Mesodermal cell (in vitro differentiated cells): ENCODE measurements at regions not wholly inside any gene's neighbourhood (a gene's known extent, or its start where the extent isn't known, plus 50 kb on each side); places are given as distances from the start of the nearest gene placed in this dataset.

ENCODE experiments used
- H3K27ac ChIP-seq: 2 replicates; pipeline ENCODE4 v1.7.0; 2013; ENCODE audit warnings: mild to moderate bottlenecking, low read depth, low read length, moderate library complexity; ENCODE audit not compliant: severe bottlenecking
- H3K36me3 ChIP-seq: 2 replicates; pipeline ENCODE4 v1.7.1; 2013; ENCODE audit warnings: mild to moderate bottlenecking, low read length, moderate library complexity; ENCODE audit not compliant: control insufficient read depth, insufficient read depth
- H3K4me1 ChIP-seq: one replicate; pipeline ENCODE4 v1.7.1; 2013; ENCODE audit warnings: mild to moderate bottlenecking, low read length; ENCODE audit not compliant: insufficient read depth, control insufficient read depth, poor library complexity, severe bottlenecking
- H3K4me3 ChIP-seq: 2 replicates; pipeline ENCODE4 v1.7.0; 2013; ENCODE audit warnings: low read length, control low read depth, mild to moderate bottlenecking; ENCODE audit not compliant: insufficient read depth, poor library complexity, severe bottlenecking; ENCODE audit errors: extremely low read depth
- H3K9me3 ChIP-seq: 2 replicates; pipeline ENCODE4 v1.7.1; 2013; ENCODE audit warnings: mild to moderate bottlenecking, low read length, moderate library complexity; ENCODE audit not compliant: control insufficient read depth
- WGBS, 2 experiments: methylation state at CpG; one replicate each; pipeline ENCODE4 v1.1.5; 2013; ENCODE audit warnings: missing lambda C conversion rate in 2 of 2; ENCODE audit not compliant: insufficient coverage in 2 of 2; 5-methylcytosine and 5-hydroxymethylcytosine counted together

DNA sequence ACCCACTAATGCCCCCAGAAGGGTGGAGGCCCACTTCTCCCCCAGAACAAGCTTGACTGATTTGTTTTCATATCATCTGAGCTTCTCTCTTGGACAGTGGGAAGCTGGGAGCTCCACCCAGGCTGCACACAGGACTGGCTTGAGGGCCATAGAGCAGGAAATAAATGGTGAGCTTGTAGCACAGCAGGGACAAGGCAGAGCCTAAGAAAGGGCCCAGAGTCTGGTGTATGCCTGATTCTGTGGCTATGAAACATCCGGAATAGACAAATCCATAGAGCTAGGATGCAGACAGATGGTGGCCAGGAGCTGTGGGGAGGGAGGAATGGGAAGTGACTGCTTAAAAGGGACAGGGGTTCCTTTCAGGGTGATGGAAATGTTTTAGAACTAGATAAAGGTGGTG, 79.0 kb downstream of the ARL6IP4 start:
- Histone ChIP-seq H3K4me3 (no peak overlapping the region), H3K9me3 (no peaks in the 10 kb centered on the region), H3K36me3 (no peaks in the 10 kb centered on the region), H3K4me1 (peaks cover 44% of the 10 kb centered on the region), H3K27ac (no peak overlapping the region)
- 89 to 91% methylated on average over 1 of the region's 1 CpG for WGBS, 2 experiments

DNA sequence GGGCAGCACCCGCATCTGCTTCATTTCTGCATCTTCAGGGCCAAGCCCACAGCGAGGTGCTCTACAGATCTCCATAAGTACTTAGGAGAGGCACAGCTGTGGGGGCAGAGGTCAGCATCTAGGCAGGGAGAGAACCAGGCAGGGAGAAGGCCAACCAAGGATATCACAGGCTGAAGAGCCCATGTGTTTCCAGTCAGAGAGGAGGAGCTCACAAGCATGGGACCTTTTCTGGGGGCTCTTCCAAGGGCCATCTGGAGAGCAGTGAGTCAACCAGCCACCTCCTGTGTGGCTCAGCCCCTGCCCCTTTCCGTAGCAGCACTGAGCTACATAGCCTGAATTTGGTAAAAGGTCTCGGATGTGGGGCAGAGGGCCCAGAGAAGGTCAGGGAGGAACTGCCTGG, 78.5 kb downstream of the ARL6IP4 start:
- no peaks in the 10 kb centered on the region for H3K9me3 ChIP-seq
- H3K4me3 ChIP-seq = no peak overlapping the region
- H3K4me1 ChIP-seq = peaks cover 41% of the 10 kb centered on the region
- no peaks in the 10 kb centered on the region for H3K36me3 ChIP-seq
- H3K27ac ChIP-seq = no peak overlapping the region
- WGBS, 2 experiments = 86 to 96% methylated on average over 3 of the region's 4 CpGs

DNA sequence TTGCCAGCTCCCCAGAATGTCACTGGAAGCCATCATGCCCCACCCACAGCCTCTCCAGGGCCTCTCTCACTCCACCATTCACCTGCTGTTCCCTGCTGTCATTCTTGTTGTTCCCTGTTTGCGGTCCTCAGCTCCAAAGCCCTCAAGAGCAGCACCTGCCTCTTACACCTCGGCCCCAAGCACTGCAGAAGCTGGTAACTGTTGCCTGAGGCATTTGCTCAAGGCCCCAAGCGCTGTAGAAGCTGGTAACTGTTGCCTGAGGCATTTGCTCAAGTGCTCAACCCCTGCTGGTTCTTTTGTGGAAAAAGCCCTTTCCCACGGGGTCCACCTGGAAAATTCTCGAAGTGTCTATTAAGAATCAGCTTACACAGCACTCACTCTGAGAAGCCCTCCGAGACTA, 78.0 kb downstream of the ARL6IP4 start:
- Histone ChIP-seq H3K4me3 (no peak overlapping the region), H3K9me3 (no peaks in the 10 kb centered on the region), H3K36me3 (no peaks in the 10 kb centered on the region), H3K4me1 (peaks cover 38% of the 10 kb centered on the region), H3K27ac (no peak overlapping the region)
- WGBS, 2 experiments = 84 to 90% methylated on average over 5 to 6 of the region's 6 CpGs

DNA sequence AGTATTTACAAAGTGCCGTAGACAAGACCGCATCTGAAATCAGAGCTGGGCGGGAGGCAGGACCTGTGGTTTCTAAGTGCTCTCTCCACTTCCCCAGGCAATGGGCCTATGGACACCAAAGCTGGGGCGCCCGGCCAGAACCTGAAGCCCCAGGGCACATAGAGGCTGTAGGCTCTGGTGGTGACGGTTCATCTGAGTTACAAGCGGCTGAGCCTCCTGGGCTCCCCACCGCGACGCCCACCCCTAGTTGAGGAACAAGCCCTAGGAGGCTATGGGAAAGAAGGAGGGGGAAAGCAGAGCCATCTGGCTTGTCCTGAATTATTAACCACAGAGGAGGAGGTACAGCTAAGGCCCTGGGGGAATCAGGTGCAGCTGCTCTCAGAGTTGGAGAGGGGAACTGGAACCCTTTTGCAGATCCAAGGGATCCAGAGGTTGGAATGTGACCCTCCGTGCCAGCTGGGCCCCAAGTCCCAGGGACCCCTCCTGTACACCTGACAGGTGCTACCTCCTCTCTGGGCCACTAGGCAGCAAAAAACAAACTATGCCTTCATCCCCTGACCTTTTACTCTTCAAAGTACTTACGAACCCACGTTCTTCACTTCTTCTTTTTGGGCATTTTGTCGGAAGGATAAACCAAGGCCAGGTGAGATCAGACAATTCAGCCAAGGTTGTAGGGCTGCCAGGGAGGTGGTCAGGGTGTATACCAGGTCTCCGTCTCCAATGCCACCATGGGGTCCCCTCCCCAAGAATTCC, 77.2 kb downstream of the ARL6IP4 start:
- Histone ChIP-seq H3K27ac (no peak overlapping the region), H3K4me1 (peaks cover 30% of the 10 kb centered on the region), H3K4me3 (no peak overlapping the region), H3K9me3 (no peaks in the 10 kb centered on the region), H3K36me3 (no peaks in the 10 kb centered on the region)
- 96 to 98% methylated on average over 14 to 15 of the region's 15 CpGs for WGBS, 2 experiments

DNA sequence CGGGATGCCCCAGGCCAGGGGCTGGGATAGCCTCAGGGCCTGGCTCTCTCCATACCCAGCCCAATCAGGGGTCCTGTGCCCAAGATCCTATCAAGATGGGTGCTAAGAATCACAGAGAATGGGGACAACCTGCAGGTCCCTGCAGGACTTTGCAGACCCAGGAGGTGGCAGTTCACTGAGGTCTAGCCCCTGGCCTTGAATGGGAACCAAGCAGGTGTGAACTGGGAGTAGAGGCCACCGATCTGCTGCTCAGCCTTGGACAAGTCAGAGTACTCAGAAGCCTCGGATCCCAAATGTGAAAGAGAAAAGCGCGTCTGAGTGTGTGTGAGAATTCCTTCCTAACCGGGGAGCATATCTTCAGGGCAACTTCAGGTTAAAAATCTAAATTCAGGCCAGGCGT, 76.2 kb downstream of the ARL6IP4 start:
- WGBS, 2 experiments = 94 to 96% methylated on average over 7 of the region's 7 CpGs
- Histone ChIP-seq H3K9me3 (no peaks in the 10 kb centered on the region), H3K27ac (no peak overlapping the region), H3K36me3 (no peaks in the 10 kb centered on the region), H3K4me1 (peaks cover 24% of the 10 kb centered on the region), H3K4me3 (no peak overlapping the region)

DNA sequence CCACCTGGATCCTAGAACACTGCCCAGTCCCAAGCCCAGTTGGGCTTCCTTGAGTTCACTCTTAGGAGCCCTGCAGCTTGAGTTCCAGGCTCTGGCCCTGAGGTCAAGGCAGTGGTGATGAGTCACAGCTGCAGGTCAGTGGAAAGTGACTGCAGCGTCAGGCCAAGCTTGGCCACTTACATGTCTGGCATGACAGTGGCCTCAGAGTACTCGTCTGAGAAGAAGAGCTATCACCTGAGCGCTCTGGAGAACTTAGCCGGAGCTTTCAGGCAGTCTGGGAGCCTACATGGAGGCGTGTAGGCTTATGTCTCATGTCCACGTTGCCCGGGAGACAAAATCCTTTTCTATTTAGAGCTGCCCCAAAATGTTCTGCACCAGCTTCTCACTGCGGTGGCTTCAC, 75.6 kb downstream of the ARL6IP4 start:
- H3K36me3 ChIP-seq = no peaks in the 10 kb centered on the region
- no peak overlapping the region for H3K4me3 ChIP-seq
- H3K27ac ChIP-seq = no peak overlapping the region
- H3K9me3 ChIP-seq = no peaks in the 10 kb centered on the region
- 93 to 98% methylated on average over 8 of the region's 8 CpGs for WGBS, 2 experiments
- H3K4me1 ChIP-seq = peaks cover 23% of the 10 kb centered on the region

DNA sequence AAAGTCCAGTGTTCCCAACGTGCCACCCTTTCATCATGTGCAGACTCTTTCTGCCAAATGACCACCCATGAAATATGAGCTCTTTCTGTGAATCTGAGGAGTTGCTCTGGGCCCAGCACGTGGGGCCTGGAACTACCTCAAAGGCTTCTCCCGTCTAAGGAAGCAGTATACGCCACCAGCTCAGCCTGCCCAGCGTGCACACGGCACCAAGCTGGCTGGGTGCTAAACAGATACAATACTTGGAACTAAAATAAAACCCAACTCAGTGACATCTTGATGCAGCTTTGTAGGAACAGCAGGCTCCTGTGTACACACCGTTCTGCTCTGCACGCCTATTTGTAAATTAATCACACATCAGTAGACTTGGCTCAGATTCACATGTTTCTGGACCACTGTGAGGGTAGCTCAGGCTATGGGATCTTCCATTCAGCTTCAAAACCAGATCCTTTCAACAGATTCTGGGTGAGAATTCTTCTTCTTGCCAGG, 74.8 kb downstream of the ARL6IP4 start:
- H3K4me1 ChIP-seq = peaks cover 23% of the 10 kb centered on the region
- H3K4me3 ChIP-seq = no peak overlapping the region
- no peak overlapping the region for H3K27ac ChIP-seq
- WGBS, 2 experiments = 77 to 95% methylated on average over 7 of the region's 8 CpGs
- H3K9me3 ChIP-seq = no peaks in the 10 kb centered on the region
- H3K36me3 ChIP-seq = no peaks in the 10 kb centered on the region

DNA sequence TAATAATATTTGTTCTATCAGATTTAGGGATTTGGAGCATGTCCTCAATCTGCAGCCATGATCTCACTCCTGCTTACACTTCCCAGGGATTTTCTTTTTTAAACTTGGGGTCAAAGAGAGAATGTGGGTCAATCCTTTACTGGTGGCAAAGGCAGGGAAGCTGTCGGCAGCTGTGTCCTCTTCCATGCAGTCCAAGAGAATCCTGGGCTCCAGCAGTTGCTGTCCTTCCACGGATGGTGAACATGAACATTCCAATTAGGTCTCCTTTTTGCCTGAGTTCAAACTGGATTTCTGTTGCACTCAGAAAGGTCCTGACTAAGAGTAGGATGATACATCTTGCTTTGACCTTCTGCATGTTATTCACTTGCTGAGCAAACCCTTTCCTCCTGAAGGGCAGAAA, 73.9 kb downstream of the ARL6IP4 start:
- peaks cover 24% of the 10 kb centered on the region for H3K4me1 ChIP-seq
- WGBS, 2 experiments = 87 to 95% methylated on average over 2 of the region's 2 CpGs
- H3K36me3 ChIP-seq = no peaks in the 10 kb centered on the region
- H3K9me3 ChIP-seq = no peaks in the 10 kb centered on the region
- H3K27ac ChIP-seq = no peak overlapping the region
- no peak overlapping the region for H3K4me3 ChIP-seq

DNA sequence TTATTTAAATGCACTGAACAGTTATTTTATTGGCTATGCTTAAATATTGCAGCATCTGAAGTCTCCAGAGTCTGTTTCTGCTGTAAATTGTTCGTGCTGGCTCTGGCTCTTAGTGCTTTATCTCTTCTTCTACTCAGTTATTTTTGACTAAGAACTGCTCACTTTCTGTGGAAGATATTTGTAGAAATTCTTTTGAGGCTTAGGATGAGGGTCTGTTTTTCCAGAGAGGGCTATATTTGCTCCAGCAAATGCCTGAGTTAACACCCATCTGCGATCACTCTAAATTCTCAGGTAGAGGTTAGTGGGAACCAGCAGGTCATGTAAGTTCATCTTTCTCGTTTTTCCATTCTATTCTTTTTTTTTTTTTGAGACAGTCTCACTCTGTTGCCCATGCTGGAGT, 71.1 kb downstream of the ARL6IP4 start:
- no peaks in the 10 kb centered on the region for H3K9me3 ChIP-seq
- H3K36me3 ChIP-seq = no peaks in the 10 kb centered on the region
- whole genome bisulfite sequencing, 2 experiments = 89 to 100% methylated on average over 2 of the region's 3 CpGs
- H3K27ac ChIP-seq = peak overlapping the region; percentile 41
- H3K4me3 ChIP-seq = no peak overlapping the region
- peaks cover 24% of the 10 kb centered on the region for H3K4me1 ChIP-seq

DNA sequence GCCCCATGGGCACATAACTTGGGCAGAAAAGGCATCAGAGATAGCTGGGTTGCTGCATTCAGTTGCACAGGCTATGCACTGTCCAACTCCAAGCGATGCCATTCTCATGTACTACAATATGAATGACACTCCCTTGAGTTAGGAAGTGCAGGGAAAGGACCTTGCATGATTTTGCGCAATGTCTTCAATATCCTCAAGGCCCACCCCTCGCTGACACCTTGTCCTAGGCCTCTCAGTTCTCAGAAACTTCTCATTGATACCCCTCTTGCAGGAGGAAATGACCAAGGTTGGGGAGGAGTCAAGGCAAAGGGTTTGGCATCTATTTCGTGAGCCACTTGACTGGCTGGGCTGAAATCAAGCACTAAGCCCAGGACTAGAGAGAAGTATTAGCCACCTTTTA, 70.4 kb downstream of the ARL6IP4 start:
- WGBS, 2 experiments = 92 to 94% methylated on average over 3 to 4 of the region's 4 CpGs
- Histone ChIP-seq H3K4me3 (no peak overlapping the region), H3K27ac (peak overlapping the region; percentile 80), H3K4me1 (peaks cover 24% of the 10 kb centered on the region), H3K36me3 (no peaks in the 10 kb centered on the region), H3K9me3 (no peaks in the 10 kb centered on the region)

DNA sequence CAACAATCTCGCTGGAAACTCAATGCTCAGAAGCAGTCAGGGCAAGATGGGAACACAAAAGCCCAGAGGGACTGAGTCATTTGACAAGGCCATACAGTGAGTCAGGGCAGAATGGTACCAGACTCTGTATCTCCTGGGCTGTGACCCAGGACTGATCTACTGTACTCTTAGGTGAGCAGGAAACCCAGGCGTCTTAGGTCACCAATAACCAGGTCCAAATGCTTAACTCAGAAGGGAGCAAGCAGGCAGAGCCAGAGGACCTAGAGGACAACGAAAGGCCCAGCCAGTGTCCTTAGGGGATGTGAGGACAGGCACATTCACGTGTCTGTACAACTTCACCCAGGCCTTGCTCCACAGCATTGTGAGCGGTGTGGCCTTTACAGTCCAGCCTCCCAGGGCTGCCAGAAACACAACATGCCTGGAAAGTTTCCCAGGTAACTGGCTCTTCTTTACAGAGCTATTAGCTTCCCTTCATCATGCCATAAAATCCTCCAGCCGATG, 69.9 kb downstream of the ARL6IP4 start:
- H3K9me3 ChIP-seq = no peaks in the 10 kb centered on the region
- no peak overlapping the region for H3K4me3 ChIP-seq
- no peaks in the 10 kb centered on the region for H3K36me3 ChIP-seq
- WGBS, 2 experiments = 82 to 85% methylated on average over 6 of the region's 6 CpGs
- peak overlapping the region; percentile 80 for H3K27ac ChIP-seq
- H3K4me1 ChIP-seq = peaks cover 24% of the 10 kb centered on the region
